Stimulated activated CD8-positive, alpha-beta memory T cell treated with anti-CD3 and anti-CD28 coated beads, Interleukin-15, amount 100 ng/mL, for 1 hour (primary cell): ENCODE measurements at regions not wholly inside any gene's neighbourhood (a gene's known extent, or its start where the extent isn't known, plus 50 kb on each side); places are given as distances from the start of the nearest gene placed in this dataset.

Experiments used
- DNase-seq: peaks from one replicate; pipeline ENCODE4 v3.0.0-alpha.2; 2020; ENCODE audit warnings: low read depth

DNA sequence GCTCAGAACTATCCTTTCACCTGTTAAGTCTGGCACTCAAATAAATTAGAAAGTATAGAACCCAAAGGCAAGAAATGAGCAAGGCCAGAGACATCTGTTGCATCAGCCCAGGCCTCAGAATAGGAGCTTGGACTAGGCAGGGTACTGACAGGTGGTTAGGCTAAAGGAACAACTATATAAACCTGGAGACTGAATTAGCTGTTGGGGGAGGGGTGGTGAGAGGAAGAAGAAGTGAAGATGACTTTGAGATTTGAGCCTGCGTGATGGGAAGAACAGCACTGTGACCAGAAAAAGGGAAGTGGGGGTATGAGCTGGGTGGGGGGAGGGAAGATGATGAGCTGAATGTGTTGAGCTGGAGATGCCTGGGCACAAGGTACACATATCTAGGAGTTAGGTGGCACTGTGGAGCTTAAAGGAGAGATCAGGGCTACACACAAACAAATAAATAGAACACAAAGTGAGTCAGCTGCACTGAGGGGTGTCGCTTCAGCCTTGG lies 244.7 kb downstream of the PTEN start:
- DNase-seq, result no peak

GRCh38 chr10:88110355-88110754 lies 246.9 kb downstream of the PTEN start:
- DNase-seq, result no peak

DNA sequence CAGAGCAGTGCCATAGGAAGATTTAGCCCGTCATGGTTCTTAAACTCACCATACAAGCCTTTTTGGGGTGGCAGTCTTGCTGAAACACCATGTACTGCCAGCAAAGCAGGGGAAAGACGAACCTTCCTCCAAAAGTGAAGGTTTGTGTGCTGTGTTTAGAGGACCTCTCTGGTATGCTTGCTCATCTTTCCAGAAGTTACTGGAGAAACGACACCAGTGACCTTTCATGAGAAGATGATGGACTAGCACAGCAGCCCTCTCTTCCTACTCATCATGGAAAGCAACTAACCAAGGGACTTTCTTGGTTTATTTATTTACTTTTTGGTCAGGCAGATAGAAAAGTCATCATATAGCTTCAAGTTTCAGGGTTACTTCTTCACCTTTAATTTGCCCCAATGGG lies 247.4 kb downstream of the PTEN start:
- no peak for DNase-seq

DNA sequence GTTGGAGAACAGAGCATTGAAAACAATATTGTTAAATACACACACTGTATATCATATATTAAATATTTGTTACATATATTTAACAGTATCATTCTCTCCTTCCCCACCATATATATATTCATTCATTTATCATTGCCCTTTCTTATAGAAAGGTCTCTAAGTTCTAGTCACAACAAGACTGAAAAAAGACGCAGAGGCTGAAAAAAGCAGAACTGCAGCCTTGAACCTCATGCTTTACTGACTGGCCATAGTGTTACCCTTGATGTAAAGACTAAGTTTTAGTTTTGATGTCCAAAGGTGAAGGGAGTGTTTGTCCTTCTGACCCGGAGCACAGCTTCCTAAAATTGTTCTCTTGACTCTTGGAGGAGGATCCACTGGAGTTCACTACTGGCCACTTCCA lies 247.9 kb downstream of the PTEN start:
- DNase-seq, result no peak

DNA sequence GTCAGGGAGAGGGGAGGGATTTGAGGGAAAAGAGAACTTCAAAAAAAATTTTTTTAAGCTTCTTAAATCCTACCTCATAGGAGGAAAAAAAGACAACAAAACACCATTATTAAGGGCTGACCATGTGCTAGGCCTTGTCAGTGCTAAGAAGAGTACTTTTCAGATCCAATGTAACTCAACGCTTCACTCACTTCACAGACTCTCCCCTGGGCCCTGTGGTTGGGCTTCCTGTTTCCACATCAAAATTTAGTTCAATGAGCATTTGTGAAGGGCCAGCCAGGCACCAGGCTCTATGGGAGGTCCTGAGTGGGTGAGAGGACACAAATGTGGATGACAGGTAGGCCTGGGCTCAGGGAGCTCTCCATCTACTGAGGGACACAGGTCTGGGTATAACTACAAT lies 249.8 kb downstream of the PTEN start:
- no peak for DNase-seq

GRCh38 chr10:88113657-88114272 lies 250.3 kb downstream of the PTEN start:
- no peak for DNase-seq

- no peak for DNase-seq
Measured at GRCh38 chr10:88114368-88114767, 250.9 kb downstream of the PTEN start.

DNA sequence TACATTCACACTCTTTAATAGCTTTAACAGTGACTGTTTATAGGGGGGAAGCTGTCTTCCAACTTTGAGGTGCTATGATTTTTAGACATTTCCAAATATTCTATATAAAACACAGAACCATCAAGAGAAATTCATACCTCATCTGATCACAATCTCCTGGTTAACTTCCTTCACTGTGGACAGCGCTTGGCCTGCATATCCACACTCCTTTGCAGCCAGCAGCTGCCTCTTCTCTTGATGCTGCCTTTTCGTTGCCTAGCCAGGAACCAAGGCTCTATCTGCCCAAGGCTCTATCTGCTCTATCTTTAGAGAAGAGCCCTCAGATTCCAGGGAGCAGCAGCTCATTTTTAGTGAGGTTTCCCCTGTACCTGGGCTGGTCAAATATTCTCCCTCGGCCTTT lies 252.0 kb downstream of the PTEN start:
- DNase-seq, result no peak

GRCh38 chr10:88115968-88116367 lies 252.5 kb downstream of the PTEN start:
- no peak for DNase-seq

DNA sequence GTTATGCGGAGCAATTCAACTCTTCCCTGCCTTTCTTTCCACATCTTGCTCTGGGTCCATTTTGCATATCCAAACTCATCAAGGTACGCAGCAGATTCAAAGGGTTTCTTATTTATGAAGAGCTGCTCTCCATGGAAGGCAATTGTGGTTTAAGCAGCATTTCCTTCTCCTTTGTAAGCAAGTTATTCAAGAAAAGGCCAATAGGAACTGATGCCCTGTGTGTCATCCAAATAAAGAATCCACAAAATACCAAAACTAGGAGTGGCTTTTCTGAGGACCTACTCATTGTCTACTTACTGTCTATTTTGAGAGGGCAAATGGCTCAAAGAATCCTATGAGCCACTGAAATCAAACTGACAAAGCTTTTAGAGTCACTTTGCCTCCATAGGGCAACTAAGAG lies 253.1 kb downstream of the PTEN start:
- no peak for DNase-seq

DNA sequence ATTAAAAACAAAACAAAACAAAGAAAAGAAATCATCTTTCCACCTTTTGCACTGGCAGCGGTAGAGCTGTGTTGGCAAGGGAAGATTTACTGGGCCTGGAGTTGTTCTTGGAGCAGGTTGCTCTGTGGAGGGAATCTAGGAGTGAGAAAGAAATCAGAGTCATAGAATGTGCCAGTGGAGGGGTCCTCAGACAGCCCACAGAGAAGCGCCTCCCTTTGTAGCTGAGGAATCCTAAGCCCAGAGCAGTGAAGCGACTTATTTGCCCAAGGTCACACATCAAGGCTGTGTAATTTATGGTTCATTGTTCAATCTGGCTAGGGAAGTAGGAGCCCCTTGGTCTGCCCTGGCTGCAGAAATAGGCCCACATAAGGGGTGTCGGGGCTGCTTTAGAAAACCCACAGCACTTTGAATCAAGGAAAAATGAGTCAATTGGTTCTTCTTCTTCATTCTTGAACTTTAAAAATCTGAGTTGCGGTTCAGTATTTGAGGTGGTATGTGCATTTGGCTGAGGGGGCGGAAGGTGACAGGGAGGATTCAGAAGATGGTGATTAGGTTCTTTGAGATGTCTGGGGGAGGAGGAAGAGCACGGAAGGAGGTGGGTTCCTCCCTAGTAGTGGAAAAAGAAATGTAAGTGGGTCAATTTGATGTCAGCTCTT lies 253.7 kb downstream of the PTEN start:
- no peak for DNase-seq

- no peak for DNase-seq
Measured at GRCh38 chr10:88117869-88118632, 254.6 kb downstream of the PTEN start.

DNA sequence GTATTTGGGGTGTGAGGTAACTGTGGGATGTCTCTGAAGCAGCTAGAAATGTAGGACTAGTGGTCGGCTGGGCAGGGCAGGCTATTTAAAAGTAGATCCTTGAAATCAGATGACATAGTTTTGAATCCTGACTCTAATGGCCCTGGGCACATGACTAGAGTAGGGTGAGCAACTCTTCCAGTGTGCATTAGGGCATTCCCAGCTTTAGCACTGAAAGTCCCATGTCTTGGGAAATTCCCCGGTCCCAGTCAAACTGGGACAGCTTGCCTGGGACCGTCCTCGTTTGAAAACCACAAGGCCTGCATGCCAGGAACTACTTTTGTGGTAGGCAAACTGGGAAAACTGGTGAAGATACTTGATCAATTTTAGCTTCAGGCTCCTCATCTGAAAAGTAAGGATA lies 255.3 kb downstream of the PTEN start:
- DNase-seq, result no peak

- DNase-seq, result no peak
Measured at GRCh38 chr10:88119160-88119559, 255.7 kb downstream of the PTEN start.

DNA sequence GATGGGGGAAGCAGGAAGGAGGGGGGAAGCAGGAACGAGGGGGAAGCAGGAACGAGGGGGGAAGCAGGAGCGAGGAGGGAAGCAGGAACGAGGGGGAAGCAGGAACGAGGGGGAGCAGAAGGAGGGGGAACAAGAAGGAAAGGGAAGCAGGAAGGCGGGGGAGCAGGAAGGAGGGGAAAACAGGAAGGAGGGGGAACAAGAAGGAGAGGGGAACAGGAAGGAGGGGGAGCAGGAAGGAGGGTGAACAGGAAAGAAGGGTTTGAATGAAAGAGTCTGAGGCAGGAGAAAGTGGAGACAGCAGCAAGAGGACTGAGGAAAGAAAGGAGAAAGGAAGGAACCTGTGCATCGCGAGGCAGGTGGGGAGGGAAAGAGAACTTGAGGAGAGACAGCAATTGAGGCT lies 256.6 kb downstream of the PTEN start:
- no peak for DNase-seq

- no peak for DNase-seq
Measured at GRCh38 chr10:88120599-88121333, 257.3 kb downstream of the PTEN start.

DNA sequence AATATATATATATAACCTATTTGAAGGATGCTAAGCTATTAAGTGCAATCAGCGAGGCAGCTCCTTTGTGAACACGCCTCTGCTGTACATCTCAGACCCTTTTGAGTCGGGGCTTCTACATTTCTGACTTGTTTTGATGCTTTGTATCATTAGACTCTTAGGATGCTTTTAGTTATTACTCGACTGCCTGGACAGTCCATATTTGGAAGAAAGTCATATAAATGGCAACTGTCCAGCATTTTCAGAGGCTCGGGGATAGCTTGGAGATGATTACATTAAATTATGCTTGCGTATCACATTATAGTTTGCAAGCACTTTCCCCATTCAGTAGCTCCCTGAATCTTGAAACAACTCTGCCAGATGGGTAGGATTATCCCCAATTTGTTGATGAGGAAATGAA lies 257.9 kb downstream of the PTEN start:
- DNase-seq, result no peak

DNA sequence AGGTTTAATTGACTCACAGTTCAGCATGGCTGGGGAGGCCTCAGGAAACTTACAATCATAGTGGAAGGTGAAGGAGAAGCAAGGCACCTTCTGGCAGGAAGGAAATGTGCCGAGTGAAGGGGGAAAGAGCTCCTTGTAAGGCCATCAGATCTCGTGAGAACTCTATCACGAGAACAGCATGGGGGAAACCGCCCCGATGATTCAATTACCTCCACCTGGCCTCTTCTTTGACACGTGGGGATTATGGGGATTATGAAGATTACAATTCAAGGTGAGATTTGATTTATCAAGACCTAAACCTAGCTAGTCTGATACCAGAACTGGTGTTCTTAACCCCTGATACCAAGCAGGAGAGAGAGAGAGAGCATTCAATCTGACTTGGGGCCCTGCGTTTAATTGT lies 258.7 kb downstream of the PTEN start:
- no peak for DNase-seq

DNA sequence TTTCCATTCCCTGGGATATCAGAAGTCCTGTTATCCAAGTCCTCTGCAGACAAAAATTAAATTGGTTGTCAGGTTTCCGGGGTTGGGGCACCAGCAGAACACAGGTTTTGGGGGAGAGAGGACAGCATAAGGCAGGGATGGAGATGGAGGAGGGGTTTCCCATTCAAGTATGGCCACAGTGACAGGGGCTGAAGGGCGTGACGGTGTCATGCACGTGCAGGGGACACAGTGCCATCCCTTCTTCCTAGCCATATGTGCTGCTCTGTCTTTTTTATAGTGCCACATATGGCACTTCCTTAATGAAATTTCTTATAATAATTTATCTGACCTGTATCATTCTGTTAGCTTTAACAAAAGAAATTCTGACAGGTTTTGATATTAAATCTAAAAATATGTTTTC lies 259.2 kb downstream of the PTEN start:
- DNase-seq, result no peak

- DNase-seq, result no peak
Measured at GRCh38 chr10:88125766-88126165, 262.3 kb downstream of the PTEN start.

- no peak for DNase-seq
Measured at GRCh38 chr10:88126699-88127098, 263.3 kb downstream of the PTEN start.

DNA sequence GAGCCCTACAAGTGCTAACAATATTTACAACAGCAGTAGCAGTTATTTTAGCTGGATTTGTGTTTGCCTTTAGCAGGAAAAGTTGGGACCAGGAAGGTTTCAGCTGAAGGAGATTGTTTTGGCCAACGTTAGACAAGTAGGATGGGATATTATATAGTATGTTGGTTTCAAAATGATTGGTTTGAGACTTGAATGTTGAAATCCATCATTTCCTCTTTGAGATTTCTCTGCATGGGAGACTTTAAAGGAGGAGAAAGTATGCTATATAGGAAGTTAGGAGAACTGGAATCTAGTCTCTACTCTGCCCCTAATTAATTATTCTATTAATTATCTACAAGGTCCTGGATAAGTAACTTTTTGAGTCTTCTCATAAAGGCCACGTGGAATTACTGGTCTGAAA lies 263.8 kb downstream of the PTEN start:
- DNase-seq, result no peak

GRCh38 chr10:88127766-88128165 lies 264.3 kb downstream of the PTEN start:
- DNase-seq, result no peak
